Omental fat pad (tissue), 3 donors: ENCODE measurements at regions not wholly inside any gene's neighbourhood (a gene's known extent, or its start where the extent isn't known, plus 50 kb on each side); places are given as distances from the start of the nearest gene placed in this dataset.

Experiments used
- ATAC-seq: fragments of 150-250 bp; one replicate; pipeline ENCODE4 v1.9.1; 2016; ENCODE audit warnings: mild to moderate bottlenecking, moderate library complexity; ENCODE audit not compliant: low FRiP score
- DNase-seq: peaks from one replicate; pipeline ENCODE4 v3.0.0-alpha.2; 2019; ENCODE audit warnings: low spot score
- CTCF ChIP-seq, 3 donors: fragments of 450-650 bp; IDR thresholded peaks; one replicate each; pipeline ENCODE4 v1.5.1; 2016 to 2017; ENCODE audit warnings: antibody characterized with exemption in 3 of 3, mild to moderate bottlenecking in 3 of 3, moderate library complexity in 2 of 3

- DNase-seq (no peak), ATAC-seq (no peak)
- no peak for TF ChIP-seq CTCF (IDR thresholded peaks at IDR 0.05)
Observed at GRCh38 chr5:164181604-164182003, 676.2 kb downstream of the MAT2B start.

- DNase-seq: no peak
- no peak for TF ChIP-seq CTCF (IDR thresholded peaks at IDR 0.05)
- no peak for ATAC-seq
Observed at GRCh38 chr5:164184158-164184557, 678.7 kb downstream of the MAT2B start.

GRCh38 chr5:164185000-164185399 lies 679.6 kb downstream of the MAT2B start:
- no peak for DNase-seq
- ATAC-seq: no peak
- no peak for TF ChIP-seq CTCF (IDR thresholded peaks at IDR 0.05)

- TF ChIP-seq CTCF (IDR thresholded peaks at IDR 0.05): no peak
- DNase-seq (no peak), ATAC-seq (no peak)
Observed at GRCh38 chr5:164186550-164186949, 681.1 kb downstream of the MAT2B start.

GRCh38 chr5:164187785-164188184 lies 682.4 kb downstream of the MAT2B start:
- DNase-seq: no peak
- TF ChIP-seq CTCF (IDR thresholded peaks at IDR 0.05): no peak
- ATAC-seq: no peak

- no peak for ATAC-seq
- TF ChIP-seq CTCF (IDR thresholded peaks at IDR 0.05): no peak
- no peak for DNase-seq
Observed at GRCh38 chr5:164188733-164189148, 683.3 kb downstream of the MAT2B start.

- ATAC-seq (no peak), DNase-seq (no peak)
- no peak for TF ChIP-seq CTCF (IDR thresholded peaks at IDR 0.05)
Observed at GRCh38 chr5:164191240-164191639, 685.8 kb downstream of the MAT2B start.
